ENCODE measurements at regions not wholly inside any gene's neighbourhood (a gene's known extent, or its start where the extent isn't known, plus 50 kb on each side); places are given as distances from the start of the nearest gene placed in this dataset.

DNA sequence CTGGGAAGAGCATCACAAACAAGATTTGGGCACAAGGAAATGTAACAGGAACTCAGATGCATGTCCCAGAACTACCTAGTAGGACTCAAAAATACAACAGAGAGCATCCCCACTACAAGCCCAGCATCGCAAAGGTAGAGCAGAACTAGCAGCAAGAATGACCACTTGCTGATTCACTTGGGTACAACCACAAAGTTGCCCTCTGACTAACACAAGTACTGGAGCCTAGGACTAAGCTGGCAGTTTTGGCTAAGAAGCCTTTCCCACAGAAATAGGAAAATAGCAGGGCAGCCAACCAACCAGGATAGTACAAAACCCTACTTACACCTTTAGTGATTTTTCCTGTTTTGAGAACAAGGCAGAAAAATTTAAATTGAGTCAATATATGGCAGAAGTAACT lies 193.8 kb downstream of the PAX3 start:
- no peaks in the 10 kb centered on the region for H3K9me3 ChIP-seq (ENCODE audit: control insufficient read depth, insufficient read depth, low read length)
- intact Hi-C loops (cut with micrococcal nuclease) = no loop called here
- H3K14ac ChIP-seq (replicated peaks; ENCODE audit: low read depth, low read length) = no peak overlapping the region
- dilution Hi-C loops (cut with HindIII; ENCODE audit: low sequenced_read_pairs, unreplicated experiment) = no loop called here
- in situ Hi-C loops (cut with MboI; ENCODE audit: low sequenced_read_pairs) = no loop called here
- H2AK5ac ChIP-seq (ENCODE audit: low read depth, low read length) = no peak overlapping the region
- H3K4me1 ChIP-seq (ENCODE audit: control insufficient read depth, insufficient read depth, low read length) = no peaks in the 10 kb centered on the region
- no peak overlapping the region for H4K91ac ChIP-seq (ENCODE audit: insufficient read depth, low read depth, low read length)
- no peak overlapping the region for H4K5ac ChIP-seq (ENCODE audit: low read depth, low read length)
- H3K18ac ChIP-seq (ENCODE audit: low read depth, low read length) = no peak overlapping the region
- no peak overlapping the region for H3K56ac ChIP-seq (ENCODE audit: extremely low read depth, insufficient read depth, low read length)
- no peaks in the 10 kb centered on the region for H4K20me1 ChIP-seq (ENCODE audit: insufficient read depth, low read length)
- no peak overlapping the region for H2AFZ ChIP-seq (replicated peaks; ENCODE audit: low read length, poor library complexity)
- ATAC-seq (ENCODE audit: low read depth) (no peak), DNase-seq (no peak)
- no peak overlapping the region for H2BK5ac ChIP-seq (ENCODE audit: low read depth, low read length, poor library complexity, severe bottlenecking)
- H2AK9ac ChIP-seq (replicated peaks; ENCODE audit: low read depth, low read length, poor library complexity) = no peak overlapping the region
- no peak overlapping the region for H3K4me2 ChIP-seq (ENCODE audit: low read depth, low read length)
- no peaks in the 10 kb centered on the region for H3K79me1 ChIP-seq (ENCODE audit: low read depth in 1 of 2, low read length in 2 of 2)
- no peak for TF ChIP-seq NFE2L2 (IDR thresholded peaks at IDR 0.05; ENCODE audit: low read depth, low read length)
- TF ChIP-seq MAFK (IDR thresholded peaks at IDR 0.05; ENCODE audit: low read depth, low read length) = no peak
- no peak for TF ChIP-seq MAZ (IDR thresholded peaks at IDR 0.05; ENCODE audit: borderline replicate concordance, low read depth, low read length)
- TF ChIP-seq BHLHE40 (IDR thresholded peaks at IDR 0.05; ENCODE audit: low read depth, low read length) = no peak
- no peak for TF ChIP-seq CEBPB (IDR thresholded peaks at IDR 0.05; ENCODE audit: low read depth, low read length)
- no peak for TF ChIP-seq FOS (IDR thresholded peaks at IDR 0.05; ENCODE audit: low read depth, low read length)
- TF ChIP-seq POLR2A (IDR thresholded peaks at IDR 0.05; ENCODE audit: low read depth, low read length) = no peak
- no peak for TF ChIP-seq RFX5 (IDR thresholded peaks at IDR 0.05; ENCODE audit: low read depth, low read length)
- TF ChIP-seq RCOR1 (IDR thresholded peaks at IDR 0.05; ENCODE audit: insufficient replicate concordance, low read length) = no peak
- no peak for TF ChIP-seq MXI1 (IDR thresholded peaks at IDR 0.05; ENCODE audit: borderline replicate concordance, low read depth, low read length)
- TF ChIP-seq RAD21 (IDR thresholded peaks at IDR 0.05; ENCODE audit: low read length) = no peak
- TF ChIP-seq, protein P1, sequence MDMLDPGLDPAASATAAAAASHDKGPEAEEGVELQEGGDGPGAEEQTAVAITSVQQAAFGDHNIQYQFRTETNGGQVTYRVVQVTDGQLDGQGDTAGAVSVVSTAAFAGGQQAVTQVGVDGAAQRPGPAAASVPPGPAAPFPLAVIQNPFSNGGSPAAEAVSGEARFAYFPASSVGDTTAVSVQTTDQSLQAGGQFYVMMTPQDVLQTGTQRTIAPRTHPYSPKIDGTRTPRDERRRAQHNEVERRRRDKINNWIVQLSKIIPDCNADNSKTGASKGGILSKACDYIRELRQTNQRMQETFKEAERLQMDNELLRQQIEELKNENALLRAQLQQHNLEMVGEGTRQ (IDR thresholded peaks at IDR 0.05; ENCODE audit: low read depth, low read length) = no peak
- TF ChIP-seq, protein P2, sequence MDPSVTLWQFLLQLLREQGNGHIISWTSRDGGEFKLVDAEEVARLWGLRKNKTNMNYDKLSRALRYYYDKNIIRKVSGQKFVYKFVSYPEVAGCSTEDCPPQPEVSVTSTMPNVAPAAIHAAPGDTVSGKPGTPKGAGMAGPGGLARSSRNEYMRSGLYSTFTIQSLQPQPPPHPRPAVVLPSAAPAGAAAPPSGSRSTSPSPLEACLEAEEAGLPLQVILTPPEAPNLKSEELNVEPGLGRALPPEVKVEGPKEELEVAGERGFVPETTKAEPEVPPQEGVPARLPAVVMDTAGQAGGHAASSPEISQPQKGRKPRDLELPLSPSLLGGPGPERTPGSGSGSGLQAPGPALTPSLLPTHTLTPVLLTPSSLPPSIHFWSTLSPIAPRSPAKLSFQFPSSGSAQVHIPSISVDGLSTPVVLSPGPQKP (IDR thresholded peaks at IDR 0.05; ENCODE audit: borderline replicate concordance, low read depth, low read length) = no peak
- no peak for TF ChIP-seq SMC3 (IDR thresholded peaks at IDR 0.05; ENCODE audit: low read depth, low read length)
- TF ChIP-seq, protein P3, sequence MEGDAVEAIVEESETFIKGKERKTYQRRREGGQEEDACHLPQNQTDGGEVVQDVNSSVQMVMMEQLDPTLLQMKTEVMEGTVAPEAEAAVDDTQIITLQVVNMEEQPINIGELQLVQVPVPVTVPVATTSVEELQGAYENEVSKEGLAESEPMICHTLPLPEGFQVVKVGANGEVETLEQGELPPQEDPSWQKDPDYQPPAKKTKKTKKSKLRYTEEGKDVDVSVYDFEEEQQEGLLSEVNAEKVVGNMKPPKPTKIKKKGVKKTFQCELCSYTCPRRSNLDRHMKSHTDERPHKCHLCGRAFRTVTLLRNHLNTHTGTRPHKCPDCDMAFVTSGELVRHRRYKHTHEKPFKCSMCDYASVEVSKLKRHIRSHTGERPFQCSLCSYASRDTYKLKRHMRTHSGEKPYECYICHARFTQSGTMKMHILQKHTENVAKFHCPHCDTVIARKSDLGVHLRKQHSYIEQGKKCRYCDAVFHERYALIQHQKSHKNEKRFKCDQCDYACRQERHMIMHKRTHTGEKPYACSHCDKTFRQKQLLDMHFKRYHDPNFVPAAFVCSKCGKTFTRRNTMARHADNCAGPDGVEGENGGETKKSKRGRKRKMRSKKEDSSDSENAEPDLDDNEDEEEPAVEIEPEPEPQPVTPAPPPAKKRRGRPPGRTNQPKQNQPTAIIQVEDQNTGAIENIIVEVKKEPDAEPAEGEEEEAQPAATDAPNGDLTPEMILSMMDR (conservative IDR thresholded peaks at IDR 0.05; ENCODE audit: low read depth, low read length) = no peak
- no peak for TF ChIP-seq CHD1 (IDR thresholded peaks at IDR 0.05; ENCODE audit: low read depth, low read length)
- ChIA-PET CTCF (no interaction called here), POLR2A (ENCODE audit: unreplicated experiment) (no interaction called here)
- H3K36me3 ChIP-seq (ENCODE audit: control insufficient read depth, insufficient read depth, low read length) = no peaks in the 10 kb centered on the region
- WGBS, 2 experiments (ENCODE audit: extremely low coverage in 2 of 2, insufficient read length in 1 of 2) = no CpG with 5 or more reads among the region's 1 CpG
- BruUV-seq (replicated peaks) = no TSS peak
- H3K4me3 ChIP-seq (ENCODE audit: insufficient read depth, low read depth, low read length) = no peak overlapping the region
- no peaks in the 10 kb centered on the region for H3K27me3 ChIP-seq (ENCODE audit: control insufficient read depth, insufficient read depth, low read length)
- no peak overlapping the region for H2BK20ac ChIP-seq (ENCODE audit: low read depth, low read length)
- no peaks in the 10 kb centered on the region for H3K9me1 ChIP-seq (ENCODE audit: insufficient read depth, low read length)
- H2BK120ac ChIP-seq (ENCODE audit: low read depth, low read length) = no peak overlapping the region
- no peak overlapping the region for H2BK15ac ChIP-seq (ENCODE audit: low read depth, low read length)
- no peak overlapping the region for H3K23ac ChIP-seq (ENCODE audit: low read depth, low read length)
- H3K9ac ChIP-seq (ENCODE audit: low read depth, low read length) = no peak overlapping the region
- no peak overlapping the region for H3K27ac ChIP-seq (ENCODE audit: insufficient read depth, low read length)
- no peak overlapping the region for H4K8ac ChIP-seq (ENCODE audit: low read depth in 2 of 2, low read length in 2 of 2)
- no peak overlapping the region for H3K4ac ChIP-seq (ENCODE audit: low read depth, low read length)
